GM23338 (cell line): ENCODE measurements at regions not wholly inside any gene's neighbourhood (a gene's known extent, or its start where the extent isn't known, plus 50 kb on each side); places are given as distances from the start of the nearest gene placed in this dataset.

Source experiments
- ATAC-seq: fragments of 200-7000 bp; cut with Tn5 transposase; 3 replicates; pipeline ENCODE4 v1.9.1; 2020
- DNase-seq: peaks from one replicate; pipeline ENCODE4 v3.0.0-alpha.2; 2015; ENCODE audit warnings: low spot score
- H2AFZ ChIP-seq: fragments of 200-600 bp; sonication (generic); 2 replicates; pipeline ENCODE4 v1.8.0; 2016; ENCODE audit warnings: antibody characterized with exemption, mild to moderate bottlenecking, moderate library complexity
- H3F3A ChIP-seq: fragments of 200-600 bp; sonication (generic); replicated peaks from 2 replicates; pipeline ENCODE4 v1.8.0; 2017; ENCODE audit warnings: antibody characterized with exemption, mixed run types, low read depth
- H3K27ac ChIP-seq: fragments of 200-600 bp; sonication (generic); 2 replicates; pipeline ENCODE4 v1.6.1; 2016; ENCODE audit warnings: low read depth
- H3K27me3 ChIP-seq: fragments of 200-600 bp; sonication (generic); 2 replicates; pipeline ENCODE4 v1.8.0; 2016; ENCODE audit warnings: mild to moderate bottlenecking, mixed run types, moderate library complexity; ENCODE audit not compliant: insufficient read depth
- H3K36me3 ChIP-seq: fragments of 200-600 bp; sonication (generic); 2 replicates; pipeline ENCODE4 v1.8.0; 2016; ENCODE audit warnings: mild to moderate bottlenecking; ENCODE audit not compliant: insufficient read depth
- H3K4me1 ChIP-seq: fragments of 200-600 bp; sonication (generic); 2 replicates; pipeline ENCODE4 v1.8.0; 2016; ENCODE audit warnings: mild to moderate bottlenecking, moderate library complexity; ENCODE audit not compliant: insufficient read depth
- H3K4me2 ChIP-seq: fragments of 200-600 bp; sonication (generic); 2 replicates; pipeline ENCODE4 v1.7.1; 2017; ENCODE audit warnings: mixed run types
- H3K4me3 ChIP-seq: fragments of 200-600 bp; sonication (generic); 2 replicates; pipeline ENCODE4 v1.6.1; 2016; ENCODE audit warnings: mixed run types
- H3K79me2 ChIP-seq: fragments of 200-600 bp; sonication (generic); replicated peaks from 2 replicates; pipeline ENCODE4 v1.8.0; 2017; ENCODE audit warnings: mild to moderate bottlenecking; ENCODE audit not compliant: insufficient read depth
- H3K9me2 ChIP-seq: fragments of 200-600 bp; sonication (generic); 2 replicates; pipeline ENCODE4 v1.8.0; 2017; ENCODE audit not compliant: insufficient read depth
- H4K20me1 ChIP-seq: fragments of 200-600 bp; sonication (generic); replicated peaks from 2 replicates; pipeline ENCODE4 v1.8.0; 2017; ENCODE audit warnings: mild to moderate bottlenecking; ENCODE audit not compliant: insufficient read depth
- H3K27ac Mint-ChIP-seq: 2 replicates; pipeline ENCODE4 v1.8.0; 2020; ENCODE audit warnings: inconsistent platforms, mild to moderate bottlenecking, moderate library complexity, mixed read lengths
- H3K27me3 Mint-ChIP-seq: 3 replicates; pipeline ENCODE4 v1.8.0; 2022; ENCODE audit warnings: low read depth, mild to moderate bottlenecking, moderate library complexity, mixed read lengths, inconsistent platforms; ENCODE audit not compliant: insufficient read depth, poor library complexity
- H3K36me3 Mint-ChIP-seq: 3 replicates; pipeline ENCODE4 v1.8.0; 2021; ENCODE audit warnings: low read depth, mild to moderate bottlenecking, inconsistent platforms, moderate library complexity, mixed read lengths
- H3K4me1 Mint-ChIP-seq: 3 replicates; pipeline ENCODE4 v1.8.0; 2020; ENCODE audit warnings: mild to moderate bottlenecking, inconsistent platforms, mixed read lengths
- H3K4me3 Mint-ChIP-seq: 3 replicates; pipeline ENCODE4 v1.8.0; 2021; ENCODE audit warnings: moderate library complexity, mild to moderate bottlenecking, inconsistent platforms, mixed read lengths
- H3K9me3 Mint-ChIP-seq: 3 replicates; pipeline ENCODE4 v1.8.0; 2020; ENCODE audit warnings: moderate library complexity, mild to moderate bottlenecking, inconsistent platforms, mixed read lengths
- CREB1 ChIP-seq: fragments of 250-450 bp; sonication (Bioruptor Pico); IDR thresholded peaks from 2 replicates; pipeline ENCODE4 v1.5.0; 2020; ENCODE audit warnings: low read depth, mild to moderate bottlenecking, moderate library complexity
- EZH2 ChIP-seq: fragments of 200-600 bp; sonication (generic); IDR thresholded peaks from one replicate; pipeline ENCODE4 v1.8.0; 2017; ENCODE audit warnings: antibody characterized with exemption, mild to moderate bottlenecking, low read depth; ENCODE audit not compliant: unreplicated experiment
- EZH2phosphoT487 ChIP-seq: fragments of 200-600 bp; sonication (generic); IDR thresholded peaks from one replicate; pipeline ENCODE4 v1.8.1; 2018; ENCODE audit warnings: antibody characterized with exemption; ENCODE audit not compliant: unreplicated experiment
- JUNB ChIP-seq: IDR thresholded peaks from one replicate; pipeline ENCODE4 v1.6.1; 2016; ENCODE audit warnings: antibody characterized with exemption; ENCODE audit not compliant: unreplicated experiment
- NANOG ChIP-seq: IDR thresholded peaks from 2 replicates; pipeline ENCODE4 v1.6.1; 2016; ENCODE audit warnings: antibody characterized with exemption, borderline replicate concordance
- POLR2AphosphoS5 ChIP-seq: IDR thresholded peaks from 2 replicates; pipeline ENCODE4 v1.6.1; 2016; ENCODE audit warnings: antibody characterized with exemption, low read depth
- STAT1 ChIP-seq: IDR thresholded peaks from one replicate; pipeline ENCODE4 v1.6.1; 2016; ENCODE audit warnings: antibody characterized with exemption; ENCODE audit not compliant: unreplicated experiment
- ZNF114 ChIP-seq: fragments of 250-450 bp; sonication (Bioruptor Pico); IDR thresholded peaks from 2 replicates; pipeline ENCODE4 v1.5.0; 2020; ENCODE audit warnings: mild to moderate bottlenecking, moderate library complexity
- ZNF331 ChIP-seq: fragments of 250-450 bp; sonication (Bioruptor Pico); IDR thresholded peaks from 2 replicates; pipeline ENCODE4 v1.5.0; 2020; ENCODE audit warnings: low read depth, mild to moderate bottlenecking, moderate library complexity
- TF ChIP-seq, protein P1 (sequence below): IDR thresholded peaks from one replicate; pipeline ENCODE4 v1.6.1; 2018; ENCODE audit warnings: antibody characterized with exemption; ENCODE audit not compliant: unreplicated experiment
- TF ChIP-seq, protein P2 (sequence below): IDR thresholded peaks from 2 replicates; pipeline ENCODE4 v1.6.1; 2016; ENCODE audit warnings: antibody characterized with exemption
- TF ChIP-seq, protein P3 (sequence below), 2 experiments: fragments of 200-600 bp in 1 of 2; sonication (generic) in 1 of 2; conservative IDR thresholded peaks; 2 replicates each; pipeline versions ENCODE4 v1.5.1 to v1.6.1; 2016 to 2017; ENCODE audit warnings: antibody characterized with exemption in 2 of 2, low read depth in 2 of 2, mild to moderate bottlenecking in 2 of 2, moderate library complexity in 1 of 2
- TF ChIP-seq, protein P4 (sequence below): fragments of 250-450 bp; sonication (Bioruptor Pico); IDR thresholded peaks from 2 replicates; pipeline ENCODE4 v1.5.0; 2020; ENCODE audit warnings: mild to moderate bottlenecking, moderate library complexity

DNA sequence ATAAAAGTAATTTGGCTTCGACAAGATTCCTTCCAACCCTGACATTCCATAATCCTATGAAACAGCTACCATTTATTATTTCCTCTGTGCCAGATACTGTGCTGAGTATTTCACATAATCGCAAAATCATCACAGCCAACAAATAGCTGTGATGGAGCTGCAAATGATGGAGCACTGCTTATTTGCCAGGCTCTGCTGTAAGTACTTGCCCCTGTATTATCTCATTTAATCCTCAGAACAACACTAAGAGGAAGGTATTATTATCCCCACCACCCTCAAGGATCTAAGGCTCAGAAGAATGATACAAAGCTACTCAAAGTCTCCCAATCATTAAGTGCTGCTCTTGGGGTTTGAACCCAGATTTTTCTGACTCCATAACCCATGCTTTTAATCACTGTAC, 145.5 kb downstream of the CCDC34 start:
- Histone ChIP-seq H3K36me3 (no peaks in the 10 kb centered on the region), H3K4me3 (no peak overlapping the region), H3F3A (no peaks in the 10 kb centered on the region), H3K9me2 (no peaks in the 10 kb centered on the region), H4K20me1 (no peaks in the 10 kb centered on the region), H3K4me1 (peaks cover 26% of the 10 kb centered on the region), H3K79me2 (no peaks in the 10 kb centered on the region), H3K27me3 (no peaks in the 10 kb centered on the region), H2AFZ (no peak overlapping the region), H3K4me2 (0 out of 2 replicates have a peak overlapping the region, but pooled peaks have one; percentile 14), H3K27ac (no peak overlapping the region)
- H3K27ac Mint-ChIP-seq: no peak overlapping the region
- no peak overlapping the region for H3K4me3 Mint-ChIP-seq
- DNase-seq (no peak), ATAC-seq (no peak)
- peaks cover 11% of the 10 kb centered on the region; the same call in 2 of the 3 replicates for H3K36me3 Mint-ChIP-seq
- TF ChIP-seq JUNB: no peak
- TF ChIP-seq STAT1: no peak
- TF ChIP-seq, protein P1, sequence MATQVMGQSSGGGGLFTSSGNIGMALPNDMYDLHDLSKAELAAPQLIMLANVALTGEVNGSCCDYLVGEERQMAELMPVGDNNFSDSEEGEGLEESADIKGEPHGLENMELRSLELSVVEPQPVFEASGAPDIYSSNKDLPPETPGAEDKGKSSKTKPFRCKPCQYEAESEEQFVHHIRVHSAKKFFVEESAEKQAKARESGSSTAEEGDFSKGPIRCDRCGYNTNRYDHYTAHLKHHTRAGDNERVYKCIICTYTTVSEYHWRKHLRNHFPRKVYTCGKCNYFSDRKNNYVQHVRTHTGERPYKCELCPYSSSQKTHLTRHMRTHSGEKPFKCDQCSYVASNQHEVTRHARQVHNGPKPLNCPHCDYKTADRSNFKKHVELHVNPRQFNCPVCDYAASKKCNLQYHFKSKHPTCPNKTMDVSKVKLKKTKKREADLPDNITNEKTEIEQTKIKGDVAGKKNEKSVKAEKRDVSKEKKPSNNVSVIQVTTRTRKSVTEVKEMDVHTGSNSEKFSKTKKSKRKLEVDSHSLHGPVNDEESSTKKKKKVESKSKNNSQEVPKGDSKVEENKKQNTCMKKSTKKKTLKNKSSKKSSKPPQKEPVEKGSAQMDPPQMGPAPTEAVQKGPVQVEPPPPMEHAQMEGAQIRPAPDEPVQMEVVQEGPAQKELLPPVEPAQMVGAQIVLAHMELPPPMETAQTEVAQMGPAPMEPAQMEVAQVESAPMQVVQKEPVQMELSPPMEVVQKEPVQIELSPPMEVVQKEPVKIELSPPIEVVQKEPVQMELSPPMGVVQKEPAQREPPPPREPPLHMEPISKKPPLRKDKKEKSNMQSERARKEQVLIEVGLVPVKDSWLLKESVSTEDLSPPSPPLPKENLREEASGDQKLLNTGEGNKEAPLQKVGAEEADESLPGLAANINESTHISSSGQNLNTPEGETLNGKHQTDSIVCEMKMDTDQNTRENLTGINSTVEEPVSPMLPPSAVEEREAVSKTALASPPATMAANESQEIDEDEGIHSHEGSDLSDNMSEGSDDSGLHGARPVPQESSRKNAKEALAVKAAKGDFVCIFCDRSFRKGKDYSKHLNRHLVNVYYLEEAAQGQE: no peak
- TF ChIP-seq, protein P2, sequence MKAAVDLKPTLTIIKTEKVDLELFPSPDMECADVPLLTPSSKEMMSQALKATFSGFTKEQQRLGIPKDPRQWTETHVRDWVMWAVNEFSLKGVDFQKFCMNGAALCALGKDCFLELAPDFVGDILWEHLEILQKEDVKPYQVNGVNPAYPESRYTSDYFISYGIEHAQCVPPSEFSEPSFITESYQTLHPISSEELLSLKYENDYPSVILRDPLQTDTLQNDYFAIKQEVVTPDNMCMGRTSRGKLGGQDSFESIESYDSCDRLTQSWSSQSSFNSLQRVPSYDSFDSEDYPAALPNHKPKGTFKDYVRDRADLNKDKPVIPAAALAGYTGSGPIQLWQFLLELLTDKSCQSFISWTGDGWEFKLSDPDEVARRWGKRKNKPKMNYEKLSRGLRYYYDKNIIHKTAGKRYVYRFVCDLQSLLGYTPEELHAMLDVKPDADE: no peak
- TF ChIP-seq, protein P3, sequence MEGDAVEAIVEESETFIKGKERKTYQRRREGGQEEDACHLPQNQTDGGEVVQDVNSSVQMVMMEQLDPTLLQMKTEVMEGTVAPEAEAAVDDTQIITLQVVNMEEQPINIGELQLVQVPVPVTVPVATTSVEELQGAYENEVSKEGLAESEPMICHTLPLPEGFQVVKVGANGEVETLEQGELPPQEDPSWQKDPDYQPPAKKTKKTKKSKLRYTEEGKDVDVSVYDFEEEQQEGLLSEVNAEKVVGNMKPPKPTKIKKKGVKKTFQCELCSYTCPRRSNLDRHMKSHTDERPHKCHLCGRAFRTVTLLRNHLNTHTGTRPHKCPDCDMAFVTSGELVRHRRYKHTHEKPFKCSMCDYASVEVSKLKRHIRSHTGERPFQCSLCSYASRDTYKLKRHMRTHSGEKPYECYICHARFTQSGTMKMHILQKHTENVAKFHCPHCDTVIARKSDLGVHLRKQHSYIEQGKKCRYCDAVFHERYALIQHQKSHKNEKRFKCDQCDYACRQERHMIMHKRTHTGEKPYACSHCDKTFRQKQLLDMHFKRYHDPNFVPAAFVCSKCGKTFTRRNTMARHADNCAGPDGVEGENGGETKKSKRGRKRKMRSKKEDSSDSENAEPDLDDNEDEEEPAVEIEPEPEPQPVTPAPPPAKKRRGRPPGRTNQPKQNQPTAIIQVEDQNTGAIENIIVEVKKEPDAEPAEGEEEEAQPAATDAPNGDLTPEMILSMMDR (conservative IDR thresholded peaks at IDR 0.05; ENCODE audit: low read depth in 2 of 2): no peak
- TF ChIP-seq EZH2: no peak
- no peak for TF ChIP-seq ZNF114 (CRISPR knock-in tag)
- TF ChIP-seq NANOG: no peak
- no peak for TF ChIP-seq ZNF331 (CRISPR knock-in tag)
- no peak for TF ChIP-seq POLR2AphosphoS5
- TF ChIP-seq EZH2phosphoT487: no peak
- TF ChIP-seq, protein P4, sequence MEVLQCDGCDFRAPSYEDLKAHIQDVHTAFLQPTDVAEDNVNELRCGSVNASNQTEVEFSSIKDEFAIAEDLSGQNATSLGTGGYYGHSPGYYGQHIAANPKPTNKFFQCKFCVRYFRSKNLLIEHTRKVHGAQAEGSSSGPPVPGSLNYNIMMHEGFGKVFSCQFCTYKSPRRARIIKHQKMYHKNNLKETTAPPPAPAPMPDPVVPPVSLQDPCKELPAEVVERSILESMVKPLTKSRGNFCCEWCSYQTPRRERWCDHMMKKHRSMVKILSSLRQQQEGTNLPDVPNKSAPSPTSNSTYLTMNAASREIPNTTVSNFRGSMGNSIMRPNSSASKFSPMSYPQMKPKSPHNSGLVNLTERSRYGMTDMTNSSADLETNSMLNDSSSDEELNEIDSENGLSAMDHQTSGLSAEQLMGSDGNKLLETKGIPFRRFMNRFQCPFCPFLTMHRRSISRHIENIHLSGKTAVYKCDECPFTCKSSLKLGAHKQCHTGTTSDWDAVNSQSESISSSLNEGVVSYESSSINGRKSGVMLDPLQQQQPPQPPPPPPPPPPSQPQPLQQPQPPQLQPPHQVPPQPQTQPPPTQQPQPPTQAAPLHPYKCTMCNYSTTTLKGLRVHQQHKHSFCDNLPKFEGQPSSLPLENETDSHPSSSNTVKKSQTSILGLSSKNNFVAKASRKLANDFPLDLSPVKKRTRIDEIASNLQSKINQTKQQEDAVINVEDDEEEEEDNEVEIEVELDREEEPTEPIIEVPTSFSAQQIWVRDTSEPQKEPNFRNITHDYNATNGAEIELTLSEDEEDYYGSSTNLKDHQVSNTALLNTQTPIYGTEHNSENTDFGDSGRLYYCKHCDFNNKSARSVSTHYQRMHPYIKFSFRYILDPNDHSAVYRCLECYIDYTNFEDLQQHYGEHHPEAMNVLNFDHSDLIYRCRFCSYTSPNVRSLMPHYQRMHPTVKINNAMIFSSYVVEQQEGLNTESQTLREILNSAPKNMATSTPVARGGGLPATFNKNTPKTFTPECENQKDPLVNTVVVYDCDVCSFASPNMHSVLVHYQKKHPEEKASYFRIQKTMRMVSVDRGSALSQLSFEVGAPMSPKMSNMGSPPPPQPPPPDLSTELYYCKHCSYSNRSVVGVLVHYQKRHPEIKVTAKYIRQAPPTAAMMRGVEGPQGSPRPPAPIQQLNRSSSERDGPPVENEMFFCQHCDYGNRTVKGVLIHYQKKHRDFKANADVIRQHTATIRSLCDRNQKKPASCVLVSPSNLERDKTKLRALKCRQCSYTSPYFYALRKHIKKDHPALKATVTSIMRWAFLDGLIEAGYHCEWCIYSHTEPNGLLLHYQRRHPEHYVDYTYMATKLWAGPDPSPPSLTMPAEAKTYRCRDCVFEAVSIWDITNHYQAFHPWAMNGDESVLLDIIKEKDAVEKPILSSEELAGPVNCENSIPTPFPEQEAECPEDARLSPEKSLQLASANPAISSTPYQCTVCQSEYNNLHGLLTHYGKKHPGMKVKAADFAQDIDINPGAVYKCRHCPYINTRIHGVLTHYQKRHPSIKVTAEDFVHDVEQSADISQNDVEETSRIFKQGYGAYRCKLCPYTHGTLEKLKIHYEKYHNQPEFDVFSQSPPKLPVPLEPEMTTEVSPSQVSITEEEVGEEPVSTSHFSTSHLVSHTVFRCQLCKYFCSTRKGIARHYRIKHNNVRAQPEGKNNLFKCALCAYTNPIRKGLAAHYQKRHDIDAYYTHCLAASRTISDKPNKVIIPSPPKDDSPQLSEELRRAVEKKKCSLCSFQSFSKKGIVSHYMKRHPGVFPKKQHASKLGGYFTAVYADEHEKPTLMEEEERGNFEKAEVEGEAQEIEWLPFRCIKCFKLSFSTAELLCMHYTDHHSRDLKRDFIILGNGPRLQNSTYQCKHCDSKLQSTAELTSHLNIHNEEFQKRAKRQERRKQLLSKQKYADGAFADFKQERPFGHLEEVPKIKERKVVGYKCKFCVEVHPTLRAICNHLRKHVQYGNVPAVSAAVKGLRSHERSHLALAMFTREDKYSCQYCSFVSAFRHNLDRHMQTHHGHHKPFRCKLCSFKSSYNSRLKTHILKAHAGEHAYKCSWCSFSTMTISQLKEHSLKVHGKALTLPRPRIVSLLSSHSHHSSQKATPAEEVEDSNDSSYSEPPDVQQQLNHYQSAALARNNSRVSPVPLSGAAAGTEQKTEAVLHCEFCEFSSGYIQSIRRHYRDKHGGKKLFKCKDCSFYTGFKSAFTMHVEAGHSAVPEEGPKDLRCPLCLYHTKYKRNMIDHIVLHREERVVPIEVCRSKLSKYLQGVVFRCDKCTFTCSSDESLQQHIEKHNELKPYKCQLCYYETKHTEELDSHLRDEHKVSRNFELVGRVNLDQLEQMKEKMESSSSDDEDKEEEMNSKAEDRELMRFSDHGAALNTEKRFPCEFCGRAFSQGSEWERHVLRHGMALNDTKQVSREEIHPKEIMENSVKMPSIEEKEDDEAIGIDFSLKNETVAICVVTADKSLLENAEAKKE: no peak
- no peak for TF ChIP-seq CREB1 (CRISPR knock-in tag)
- peaks cover 7% of the 10 kb centered on the region for H3K27me3 Mint-ChIP-seq
- H3K9me3 Mint-ChIP-seq: peaks cover 4% of the 10 kb centered on the region; the same call in 1 of the 3 replicates
- peaks cover 32% of the 10 kb centered on the region for H3K4me1 Mint-ChIP-seq
